Upper lobe of left lung (tissue), 6 donors: ENCODE measurements at regions not wholly inside any gene's neighbourhood (a gene's known extent, or its start where the extent isn't known, plus 50 kb on each side); places are given as distances from the start of the nearest gene placed in this dataset.
"Not testable (repeated sequence)": the region's sequence is repeated elsewhere in the genome, so short reads cannot be mapped to it uniquely, and the experiment has no call there.

ENCODE experiments used
- ATAC-seq, 2 donors: fragments of 200-7000 bp; cut with Tn5 transposase; one replicate each; pipeline ENCODE4 v1.9.1; 2022; ENCODE audit warnings: mild to moderate bottlenecking in 2 of 2, moderate library complexity in 2 of 2; ENCODE audit not compliant: low FRiP score in 2 of 2
- DNase-seq, 2 donors: peaks; one replicate each; pipeline ENCODE4 v3.0.0-alpha.2; 2019 to 2020
- H3K27ac ChIP-seq, 4 donors: fragments of 200-600 bp; sonication (generic); one replicate each; pipeline ENCODE4 v1.5.1; 2016 to 2019
- H3K27me3 ChIP-seq, 4 donors: fragments of 200-600 bp; sonication (generic); one replicate each; pipeline ENCODE4 v1.5.1; 2017 to 2019
- H3K36me3 ChIP-seq, 4 donors: fragments of 200-600 bp; sonication (generic); one replicate each; pipeline ENCODE4 v1.5.1; 2016 to 2019
- H3K4me1 ChIP-seq, 4 donors: fragments of 200-600 bp; sonication (generic); one replicate each; pipeline ENCODE4 v1.5.1; 2018 to 2019
- H3K4me3 ChIP-seq, 4 donors: fragments of 200-600 bp; sonication (generic); one replicate each; pipeline ENCODE4 v1.5.1; 2017 to 2019; ENCODE audit warnings: mild to moderate bottlenecking in 2 of 4, moderate library complexity in 1 of 4
- H3K9me3 ChIP-seq, 4 donors: fragments of 200-600 bp; sonication (generic); one replicate each; pipeline ENCODE4 v1.5.1; 2018 to 2019
- EP300 ChIP-seq, 4 donors: sonication (generic); formaldehyde crosslinking; IDR thresholded peaks; one replicate each; pipeline ENCODE4 v1.5.1; 2017; ENCODE audit warnings: antibody characterized with exemption in 4 of 4, control low read depth in 2 of 4
- POLR2A ChIP-seq, 4 donors: fragments of 450-650 bp; IDR thresholded peaks; one replicate each; pipeline ENCODE4 v1.5.1; 2016 to 2017; ENCODE audit warnings: antibody characterized with exemption in 4 of 4, mild to moderate bottlenecking in 2 of 4
- POLR2AphosphoS5 ChIP-seq, 2 donors: sonication (generic); formaldehyde crosslinking; IDR thresholded peaks; one replicate each; pipeline ENCODE4 v1.5.1; 2017; ENCODE audit warnings: antibody characterized with exemption in 2 of 2
- WGBS, 2 donors: methylation state at CpG; one replicate each; pipeline ENCODE4 v1.1.5; 2017 to 2018; 5-methylcytosine and 5-hydroxymethylcytosine counted together
- TF ChIP-seq, protein P1 (sequence below), 6 experiments: fragments of 450-650 bp in 4 of 6; fragments of 200-600 bp in 2 of 6; sonication (generic) in 2 of 6; IDR thresholded peaks; one replicate each; pipeline ENCODE4 v1.5.1; 2016 to 2019; ENCODE audit warnings: antibody characterized with exemption in 6 of 6
- donor health status: DM: no; HTN: no; CAD: no; lungs with moderate emphysema.
- donor health status: DM: no; HTN: yes; CAD: no; lungs with severe emphysema.

DNA sequence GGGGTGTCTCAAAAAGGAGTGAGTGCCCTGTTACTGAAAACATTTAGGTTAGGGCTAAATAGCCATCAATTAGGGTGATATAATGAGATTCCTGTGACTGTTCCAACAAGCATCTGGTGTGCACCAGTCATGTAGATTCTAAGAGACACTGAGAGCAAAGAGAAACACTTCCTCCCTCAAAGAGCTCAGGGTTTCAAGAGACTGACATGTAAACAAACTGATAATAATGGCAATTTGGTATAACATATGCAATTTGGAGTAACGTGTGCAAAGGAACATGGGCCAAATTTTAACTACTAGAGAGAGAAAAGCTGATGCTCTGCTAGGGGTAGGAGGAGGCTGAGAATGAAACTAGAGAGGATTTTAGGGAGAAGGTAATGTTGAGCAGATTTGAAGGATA is 237.1 kb downstream of the BMP4 start:
- Histone ChIP-seq H3K27ac (no peak overlapping the region), H3K4me3 (no peak overlapping the region), H3K27me3 (no peaks in the 10 kb centered on the region), H3K9me3 (no peaks in the 10 kb centered on the region), H3K4me1 (peaks cover 0 to 12% (median 2%) of the 10 kb centered on the region in 4 donors), H3K36me3 (no peaks in the 10 kb centered on the region)
- WGBS, 2 donors: 39 to 40% methylated on average over 1 of the region's 1 CpG
- TF ChIP-seq EP300 (IDR thresholded peaks at IDR 0.05) (no peak), POLR2AphosphoS5 (IDR thresholded peaks at IDR 0.05) (no peak), POLR2A (IDR thresholded peaks at IDR 0.05) (no peak)
- TF ChIP-seq, protein P1, sequence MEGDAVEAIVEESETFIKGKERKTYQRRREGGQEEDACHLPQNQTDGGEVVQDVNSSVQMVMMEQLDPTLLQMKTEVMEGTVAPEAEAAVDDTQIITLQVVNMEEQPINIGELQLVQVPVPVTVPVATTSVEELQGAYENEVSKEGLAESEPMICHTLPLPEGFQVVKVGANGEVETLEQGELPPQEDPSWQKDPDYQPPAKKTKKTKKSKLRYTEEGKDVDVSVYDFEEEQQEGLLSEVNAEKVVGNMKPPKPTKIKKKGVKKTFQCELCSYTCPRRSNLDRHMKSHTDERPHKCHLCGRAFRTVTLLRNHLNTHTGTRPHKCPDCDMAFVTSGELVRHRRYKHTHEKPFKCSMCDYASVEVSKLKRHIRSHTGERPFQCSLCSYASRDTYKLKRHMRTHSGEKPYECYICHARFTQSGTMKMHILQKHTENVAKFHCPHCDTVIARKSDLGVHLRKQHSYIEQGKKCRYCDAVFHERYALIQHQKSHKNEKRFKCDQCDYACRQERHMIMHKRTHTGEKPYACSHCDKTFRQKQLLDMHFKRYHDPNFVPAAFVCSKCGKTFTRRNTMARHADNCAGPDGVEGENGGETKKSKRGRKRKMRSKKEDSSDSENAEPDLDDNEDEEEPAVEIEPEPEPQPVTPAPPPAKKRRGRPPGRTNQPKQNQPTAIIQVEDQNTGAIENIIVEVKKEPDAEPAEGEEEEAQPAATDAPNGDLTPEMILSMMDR (IDR thresholded peaks at IDR 0.05): no peak
- ATAC-seq (no peak), DNase-seq (no peak)

DNA sequence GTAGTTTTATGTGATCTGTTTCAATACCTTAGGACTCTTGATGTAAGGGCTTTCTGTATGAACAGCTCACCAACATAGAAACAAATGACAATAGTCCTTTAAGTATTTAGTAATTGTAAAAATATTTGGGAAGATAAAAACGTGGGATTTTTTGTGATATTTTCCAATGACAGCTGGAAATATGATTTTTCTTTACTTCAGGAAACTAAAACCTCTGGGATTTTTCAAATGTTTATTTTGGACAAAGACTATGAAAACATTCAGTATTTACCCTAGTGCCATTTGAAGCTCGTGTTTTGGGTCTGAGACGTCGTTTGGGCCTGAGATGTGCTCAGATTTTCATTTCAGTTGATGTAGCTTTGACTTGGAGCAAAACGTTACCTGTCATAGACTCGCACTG is 240.0 kb downstream of the BMP4 start:
- DNase-seq (no peak), ATAC-seq (no peak)
- Histone ChIP-seq H3K27me3 (no peaks in the 10 kb centered on the region), H3K4me3 (no peak overlapping the region), H3K4me1 (peaks cover 0 to 12% (median 2%) of the 10 kb centered on the region in 4 donors), H3K36me3 (no peaks in the 10 kb centered on the region), H3K9me3 (no peaks in the 10 kb centered on the region), H3K27ac (no peak overlapping the region)
- no peak for TF ChIP-seq EP300 (IDR thresholded peaks at IDR 0.05)
- no peak for TF ChIP-seq POLR2AphosphoS5 (IDR thresholded peaks at IDR 0.05)
- TF ChIP-seq POLR2A (IDR thresholded peaks at IDR 0.05): no peak
- TF ChIP-seq, protein P1 (IDR thresholded peaks at IDR 0.05): no peak
- 53 to 55% methylated on average over 6 of the region's 6 CpGs for WGBS, 2 donors

DNA sequence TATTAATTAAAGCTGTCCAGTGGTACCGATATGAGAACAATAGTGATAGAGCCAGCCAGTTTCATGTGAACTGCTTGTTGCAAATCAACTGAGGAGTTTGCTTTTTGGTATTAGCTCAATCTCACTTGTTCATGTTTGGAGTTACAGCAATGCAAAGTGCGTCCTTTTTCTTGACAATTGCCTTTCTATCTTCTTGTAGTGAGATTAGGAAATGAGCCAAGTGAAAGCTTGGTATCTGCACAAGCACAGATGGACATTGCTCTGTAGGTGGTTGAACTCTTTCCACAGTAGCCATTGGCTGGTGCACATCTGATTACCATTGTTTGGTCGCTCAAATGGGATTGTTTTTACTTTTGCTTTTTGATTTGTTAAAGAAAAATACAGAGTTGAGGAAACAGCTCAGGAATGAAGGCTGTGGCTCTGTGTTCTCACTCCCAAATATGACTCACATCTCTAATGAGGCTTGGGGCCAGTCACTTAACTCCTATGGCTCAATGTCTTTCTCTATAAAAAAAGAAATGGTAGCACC is 241.4 kb downstream of the BMP4 start:
- TF ChIP-seq POLR2AphosphoS5 (IDR thresholded peaks at IDR 0.05) (no peak), POLR2A (IDR thresholded peaks at IDR 0.05) (no peak), EP300 (IDR thresholded peaks at IDR 0.05) (no peak)
- TF ChIP-seq, protein P1 (IDR thresholded peaks at IDR 0.05): no peak
- Histone ChIP-seq H3K27ac (no peak overlapping the region), H3K9me3 (no peaks in the 10 kb centered on the region), H3K36me3 (no peaks in the 10 kb centered on the region), H3K27me3 (no peaks in the 10 kb centered on the region), H3K4me1 (peaks cover 0 to 12% (median 2%) of the 10 kb centered on the region in 4 donors), H3K4me3 (no peak overlapping the region)
- DNase-seq: no peak
- peak; percentile 37 to 89 for ATAC-seq
- WGBS, 2 donors: 28 to 44% methylated on average over 3 of the region's 3 CpGs

DNA sequence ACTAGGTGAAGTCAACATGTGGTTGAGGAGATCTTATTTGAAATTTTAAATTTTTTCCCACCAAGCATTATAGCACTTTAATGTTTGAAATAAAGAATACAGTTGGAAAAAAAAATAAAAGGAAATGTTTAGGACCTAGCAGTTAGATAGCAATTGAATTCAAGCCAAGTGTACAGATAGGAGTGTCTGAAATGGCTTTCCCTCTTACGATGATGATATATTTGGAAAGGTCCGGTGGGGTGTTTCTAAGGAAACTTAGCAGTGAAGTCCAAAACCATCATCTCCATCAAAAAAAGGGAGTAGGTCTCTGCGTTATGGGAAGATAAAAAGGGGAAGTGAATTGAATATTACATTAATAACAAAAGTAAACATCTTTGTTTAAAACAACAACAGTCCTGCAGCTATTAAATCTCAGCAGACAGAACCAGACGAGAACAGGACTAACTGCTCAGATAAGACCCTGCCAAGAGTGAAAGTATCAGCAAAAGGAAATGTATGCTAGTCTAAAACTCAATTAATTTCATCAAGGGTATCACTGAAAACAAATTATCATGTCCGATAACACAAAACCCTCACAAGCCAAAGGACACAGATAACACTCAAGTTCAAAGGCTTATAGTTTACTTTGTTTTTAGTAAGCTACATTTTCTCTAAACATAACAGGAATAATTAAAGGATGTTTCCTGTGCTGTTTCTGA is 242.0 kb downstream of the BMP4 start:
- no peak for DNase-seq
- Histone ChIP-seq H3K9me3 (no peaks in the 10 kb centered on the region), H3K27me3 (no peaks in the 10 kb centered on the region), H3K27ac (no peak overlapping the region), H3K4me3 (no peak overlapping the region), H3K4me1 (peaks cover 0 to 12% (median 2%) of the 10 kb centered on the region in 4 donors), H3K36me3 (no peaks in the 10 kb centered on the region)
- no peak for TF ChIP-seq POLR2A (IDR thresholded peaks at IDR 0.05)
- TF ChIP-seq, protein P1 (IDR thresholded peaks at IDR 0.05): no peak
- no peak for TF ChIP-seq EP300 (IDR thresholded peaks at IDR 0.05)
- TF ChIP-seq POLR2AphosphoS5 (IDR thresholded peaks at IDR 0.05): no peak
- ATAC-seq: peak in 1 of 2 donors; percentile 48
- WGBS, 2 donors: 24 to 38% methylated on average over 5 of the region's 5 CpGs

DNA sequence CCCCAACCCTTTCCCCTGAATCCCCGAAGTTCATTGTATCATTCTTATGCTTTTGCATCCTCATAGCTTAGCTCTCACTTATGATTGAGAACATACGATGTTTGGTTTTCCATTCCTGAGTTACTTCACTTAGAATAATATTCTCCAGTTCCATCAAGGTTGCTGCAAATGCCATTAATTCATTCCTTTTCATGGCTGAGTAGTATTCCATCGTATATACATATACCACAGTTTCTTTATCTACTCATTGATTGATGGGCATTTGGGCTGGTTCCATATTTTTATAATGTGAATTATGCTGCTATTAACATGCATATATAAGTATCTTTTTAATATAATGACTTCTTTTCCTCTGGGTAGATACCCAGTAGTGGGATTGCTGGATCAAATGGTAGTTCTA is 243.7 kb downstream of the BMP4 start:
- H3K4me3 ChIP-seq, H3K9me3 ChIP-seq, H3K36me3 ChIP-seq, H3K27me3 ChIP-seq, DNase-seq, ATAC-seq, H3K27ac ChIP-seq: not testable (repeated sequence)
- 94 to 99% methylated on average over 3 of the region's 3 CpGs for WGBS, 2 donors
- H3K4me1 ChIP-seq: peaks cover 0 to 12% (median 2%) of the 10 kb centered on the region in 4 donors
